Inferior parietal cortex (tissue), 1 donor: ENCODE measurements at regions not wholly inside any gene's neighbourhood (a gene's known extent, or its start where the extent isn't known, plus 50 kb on each side); places are given as distances from the start of the nearest gene placed in this dataset.

Source experiments
- DNase-seq: peaks from one replicate; pipeline ENCODE4 v3.0.0-alpha.2; 2016; ENCODE audit errors: extremely low spot score

DNA sequence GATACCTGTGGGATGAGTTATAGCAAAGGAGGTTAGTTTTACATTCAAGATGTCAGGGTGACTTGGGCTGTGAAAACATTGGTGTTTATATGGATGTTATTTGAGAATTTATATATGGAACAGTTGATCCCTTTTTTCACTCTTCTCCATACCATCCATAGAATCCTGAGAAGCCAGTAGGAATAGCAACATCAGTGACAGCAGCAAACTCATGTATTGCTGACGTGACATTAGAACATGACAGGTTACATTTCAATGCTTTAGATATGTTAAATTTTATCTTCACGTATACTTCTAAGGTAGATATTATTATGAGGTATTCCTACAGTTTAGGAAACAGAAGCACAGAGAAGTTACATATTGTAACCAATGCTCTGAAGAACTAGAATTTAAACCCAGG, 745.2 kb upstream of the GCFC2 start:
- no peak for DNase-seq

DNA sequence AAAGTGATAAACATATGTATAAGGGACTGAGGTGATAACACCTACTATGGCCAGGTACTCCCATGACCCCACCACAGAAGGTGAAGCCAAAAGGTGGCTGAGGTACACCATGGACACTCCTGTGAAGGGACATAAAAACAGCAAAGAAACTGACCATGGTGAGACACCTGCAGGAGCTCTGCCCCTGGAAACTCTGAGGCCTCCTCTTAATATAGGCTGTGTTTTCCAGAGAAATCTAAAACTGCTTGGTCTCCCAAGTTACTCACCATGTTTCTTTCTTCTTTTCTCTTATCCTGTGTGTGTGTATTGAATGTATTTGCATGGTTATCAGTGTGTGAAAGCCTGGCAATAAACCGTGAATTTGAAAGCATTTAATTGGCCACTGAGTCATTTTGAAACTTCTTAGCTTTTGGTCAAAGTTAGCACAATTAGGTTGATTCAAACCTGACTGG, 739.3 kb upstream of the GCFC2 start:
- DNase-seq = no peak

DNA sequence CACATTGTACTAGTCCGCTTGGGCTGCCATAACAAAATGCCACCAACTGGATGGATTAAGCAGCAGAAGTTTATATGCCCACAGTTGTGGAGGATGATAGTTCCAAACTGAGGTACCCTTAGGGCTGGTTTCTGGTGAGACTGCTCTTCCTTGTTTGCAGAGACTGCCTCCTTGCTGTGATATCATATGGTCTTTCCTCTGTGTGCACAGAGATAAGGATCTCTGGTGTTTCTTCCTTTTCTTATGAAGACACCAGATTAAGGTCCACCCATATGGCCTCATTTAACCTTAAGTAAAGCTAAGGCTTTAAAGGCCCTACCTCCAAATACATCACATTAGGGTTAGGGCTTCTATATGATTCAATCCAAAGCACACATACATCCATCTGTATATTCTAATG, 738.2 kb upstream of the GCFC2 start:
- no peak for DNase-seq

DNA sequence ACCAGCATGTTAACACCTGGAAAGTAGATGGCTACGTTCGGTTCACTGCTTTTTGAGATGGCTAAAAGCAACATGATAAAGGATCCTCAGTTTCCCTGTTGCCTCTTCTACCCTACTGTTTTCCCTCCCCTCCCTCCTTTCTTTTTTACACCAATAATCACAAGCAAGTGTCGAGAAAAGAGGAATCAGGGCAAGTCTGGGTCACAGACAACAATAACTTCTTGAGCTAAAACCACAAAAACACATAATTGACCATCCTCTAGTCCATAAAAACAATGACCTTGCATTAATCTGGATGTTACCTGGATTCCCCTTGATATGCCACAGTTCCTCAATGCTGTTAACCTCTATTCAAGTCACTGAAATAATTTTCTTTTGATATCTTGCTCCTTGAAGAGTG, 736.6 kb upstream of the GCFC2 start:
- DNase-seq = no peak

DNA sequence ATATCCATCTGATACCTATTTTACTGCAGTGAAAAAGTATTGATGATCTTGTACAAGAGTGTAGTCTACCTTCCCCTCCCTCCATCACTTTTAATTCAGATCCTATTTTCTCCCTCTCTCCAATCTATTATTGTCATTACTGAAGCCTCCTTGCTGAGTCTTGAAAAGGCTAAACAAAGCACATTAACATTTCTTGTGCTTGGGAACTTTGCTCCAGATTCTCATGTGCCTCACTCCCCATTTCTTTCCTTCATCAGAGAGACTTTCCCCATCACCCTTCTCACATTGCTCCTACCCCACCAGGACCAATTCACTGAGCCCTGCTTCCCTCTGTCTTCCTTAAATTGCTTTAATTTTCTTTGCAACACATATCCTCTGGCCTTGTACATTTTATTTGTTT, 736.2 kb upstream of the GCFC2 start:
- DNase-seq = no peak

DNA sequence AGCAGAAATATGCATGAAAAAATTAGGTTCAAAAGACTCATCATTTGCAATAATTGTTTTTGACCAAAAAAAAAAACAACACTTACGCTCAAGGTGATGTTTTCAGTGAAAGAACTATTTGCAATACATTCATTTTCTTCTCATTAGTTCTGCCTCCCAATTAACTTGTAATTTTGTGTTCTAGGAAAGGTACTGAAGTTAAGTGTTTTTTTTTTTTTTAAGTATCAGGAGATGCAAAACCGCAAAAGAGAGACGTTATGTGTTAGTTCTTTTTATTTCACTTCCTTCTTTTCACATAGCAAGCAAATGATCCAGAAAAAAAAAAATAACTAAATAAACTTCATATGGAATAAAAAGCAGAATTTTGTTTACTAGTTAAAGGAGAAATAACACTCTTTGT, 735.2 kb upstream of the GCFC2 start:
- no peak for DNase-seq

DNA sequence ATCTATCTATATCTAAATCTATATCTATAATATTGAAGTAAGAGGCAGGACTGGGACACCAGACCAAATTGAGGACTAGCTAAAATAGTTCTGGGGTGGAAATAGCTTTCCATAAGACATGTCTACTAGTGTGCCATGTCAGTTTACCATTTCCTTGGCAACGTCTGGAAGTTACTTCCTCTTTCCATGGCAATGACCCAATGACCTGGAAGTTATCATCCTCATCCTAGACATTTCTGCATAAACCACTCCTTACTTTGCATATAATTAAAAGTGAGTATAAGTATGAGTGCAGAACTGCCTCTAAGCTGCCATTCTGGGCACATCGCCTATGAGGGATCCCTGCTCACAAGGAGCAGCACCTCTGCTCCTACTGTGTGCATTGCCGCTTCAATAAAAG, 734.0 kb upstream of the GCFC2 start:
- DNase-seq = no peak

DNA sequence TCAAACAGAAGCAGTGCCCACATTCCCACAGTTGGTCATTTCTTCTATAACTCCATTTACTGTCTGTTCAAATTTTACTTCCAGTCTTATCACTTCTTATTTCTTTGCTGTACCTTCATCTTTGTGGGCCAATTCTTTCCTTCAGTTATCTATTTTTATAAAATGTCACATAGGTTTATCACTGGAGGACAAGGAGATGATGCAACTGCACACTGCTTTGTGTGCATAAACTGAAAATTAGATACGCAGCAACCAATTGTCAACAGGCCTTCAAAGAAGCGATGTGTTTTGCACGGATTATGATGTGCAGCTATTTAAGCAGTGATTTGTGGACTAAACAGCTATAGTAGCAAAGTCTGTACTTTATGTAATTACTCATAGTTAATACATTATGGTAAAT, 726.8 kb upstream of the GCFC2 start:
- DNase-seq = no peak

DNA sequence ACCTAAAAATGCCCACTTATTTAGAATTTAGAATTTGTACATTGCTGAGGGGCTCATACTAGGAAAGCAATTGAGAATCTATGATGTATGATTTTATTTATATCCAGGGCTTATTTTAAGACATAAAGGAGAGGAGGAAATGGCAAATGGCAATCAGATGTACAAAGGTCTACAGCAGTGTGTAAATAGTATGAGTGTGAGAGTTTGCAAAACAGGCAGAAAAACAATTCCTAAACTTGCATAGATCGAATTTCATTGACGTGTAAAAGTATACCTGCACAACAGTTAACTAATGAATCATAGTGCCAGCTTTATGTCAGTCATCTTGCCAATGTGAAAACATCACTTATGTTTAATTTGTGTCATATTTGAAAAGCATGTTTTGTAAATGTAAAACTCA, 718.7 kb upstream of the GCFC2 start:
- DNase-seq = no peak

DNA sequence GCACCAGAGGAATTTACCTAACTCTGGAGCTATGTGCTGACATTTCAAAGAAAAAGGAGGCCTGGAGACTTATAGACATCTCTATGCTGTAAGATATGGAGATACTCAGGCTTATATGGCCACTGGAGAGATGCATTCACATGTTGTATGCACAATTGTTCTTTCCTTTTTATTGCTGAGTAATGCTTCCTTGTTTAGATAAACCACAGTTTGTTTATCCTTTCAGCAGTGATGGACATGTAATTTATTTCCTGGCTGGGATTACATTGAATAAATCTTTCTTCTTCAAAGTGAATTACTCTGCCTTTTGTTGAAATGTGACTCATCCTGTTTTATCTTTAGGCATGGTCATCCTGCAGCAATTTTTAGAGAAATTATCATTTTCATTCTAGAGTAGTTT, 716.7 kb upstream of the GCFC2 start:
- no peak for DNase-seq

DNA sequence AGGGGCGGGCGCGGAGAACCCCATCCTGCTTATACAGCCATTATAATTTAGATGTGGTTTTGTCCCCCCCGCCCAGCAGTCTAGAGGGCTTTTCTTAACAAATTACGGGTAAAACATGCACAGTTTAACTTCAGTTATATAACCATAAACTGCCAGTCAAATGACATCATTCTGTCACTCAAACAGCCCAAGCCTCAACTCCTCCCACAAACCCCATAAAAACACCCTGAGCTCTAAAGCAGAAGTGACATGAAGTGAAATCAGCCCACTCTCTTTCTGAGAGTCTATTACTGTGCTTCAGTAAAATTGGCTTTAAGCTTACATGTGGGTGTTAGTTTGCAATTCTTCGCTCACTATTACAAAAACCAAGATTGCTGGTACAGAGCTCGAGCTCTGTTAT, 705.1 kb upstream of the GCFC2 start:
- peak; percentile 17 for DNase-seq

DNA sequence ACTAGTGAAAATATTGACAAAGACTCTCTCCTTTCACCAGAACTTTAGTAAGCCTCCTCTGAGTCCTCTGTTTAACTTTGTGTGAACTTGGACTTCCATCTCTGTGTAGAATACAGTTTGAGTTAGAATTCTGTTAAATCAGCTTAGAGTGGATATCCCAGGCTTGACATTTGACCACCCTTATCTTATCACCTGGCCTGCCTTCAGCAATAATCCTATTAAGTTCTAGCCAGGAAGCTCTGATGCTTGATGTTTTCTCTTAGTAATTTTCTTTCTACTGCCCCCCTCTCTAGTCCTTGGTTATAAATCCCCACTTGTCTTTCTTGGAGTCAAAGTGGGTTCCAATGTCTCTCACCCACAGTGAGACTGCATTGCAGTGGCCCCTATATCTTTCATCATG, 702.7 kb upstream of the GCFC2 start:
- no peak for DNase-seq

DNA sequence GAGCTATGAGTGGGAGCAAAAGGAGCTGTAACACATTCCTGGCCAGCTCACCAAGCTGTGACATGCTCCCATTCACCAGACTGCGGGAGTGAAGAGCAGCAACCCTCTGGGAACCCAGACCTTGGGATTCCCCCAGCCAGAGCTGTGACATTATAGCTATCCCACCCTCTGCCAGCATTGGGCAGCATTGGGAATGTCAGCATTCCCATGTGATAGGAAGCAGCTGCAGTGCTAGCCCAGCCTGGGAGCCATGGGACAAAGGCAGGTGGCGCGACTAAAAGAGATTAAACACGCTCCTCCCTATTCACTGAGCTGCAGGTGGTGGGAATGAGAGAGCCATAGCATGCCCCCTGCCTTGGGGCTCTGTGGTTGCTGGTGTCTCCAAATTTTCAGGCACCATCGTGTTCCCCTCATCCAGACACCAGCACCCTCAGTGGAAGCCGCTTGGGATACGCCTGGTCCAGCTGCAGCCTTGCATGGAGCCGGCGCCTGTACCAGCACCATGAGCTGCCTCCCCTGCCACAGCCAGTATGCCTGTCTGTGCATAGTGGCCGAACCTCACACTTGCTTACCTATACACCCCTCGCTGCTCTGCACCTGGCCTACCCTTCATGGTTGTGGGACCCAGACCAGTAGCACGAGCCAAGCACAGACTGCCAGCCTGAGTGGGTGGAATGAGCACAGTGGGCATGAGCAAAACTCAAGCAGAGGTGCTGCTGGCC, 695.6 kb upstream of the GCFC2 start:
- DNase-seq = no peak

DNA sequence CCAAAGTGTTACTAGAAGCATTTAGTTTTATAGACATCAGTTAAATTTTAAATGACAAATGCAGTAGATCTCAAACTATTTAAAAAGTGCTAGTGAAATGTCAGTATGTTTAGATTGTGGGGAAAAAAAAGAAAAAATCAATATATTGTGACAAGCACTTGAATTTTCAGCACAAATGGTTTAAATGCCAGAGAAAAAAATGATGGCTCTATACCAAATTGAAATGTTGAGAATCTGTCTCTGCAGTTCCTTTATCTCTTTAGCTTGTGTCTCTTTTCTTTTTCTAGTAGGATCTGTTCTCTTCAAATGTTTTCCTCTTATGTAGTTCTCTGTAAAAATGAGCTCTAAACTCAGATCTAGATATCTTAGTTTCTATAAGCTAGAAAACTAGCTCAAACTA, 682.6 kb upstream of the GCFC2 start:
- no peak for DNase-seq

DNA sequence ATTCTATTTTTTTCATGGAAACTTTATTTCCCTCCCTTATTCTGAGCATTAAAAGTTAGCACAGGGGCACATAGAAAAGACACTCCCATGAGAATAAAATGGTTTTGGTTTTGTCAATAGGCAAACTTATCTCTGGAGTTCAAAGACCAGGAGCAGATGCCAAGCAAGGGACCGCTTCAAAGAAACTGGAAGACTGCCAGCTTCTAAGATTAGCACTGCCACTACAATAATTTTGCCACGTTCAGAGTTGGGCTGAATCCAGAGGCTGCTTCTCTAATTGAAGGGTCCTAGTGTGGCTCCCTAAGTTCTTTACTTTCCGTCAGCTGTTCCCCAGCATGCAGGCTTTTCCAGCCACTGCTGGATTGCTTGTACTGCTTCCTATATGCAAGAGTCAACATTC, 681.0 kb upstream of the GCFC2 start:
- no peak for DNase-seq

DNA sequence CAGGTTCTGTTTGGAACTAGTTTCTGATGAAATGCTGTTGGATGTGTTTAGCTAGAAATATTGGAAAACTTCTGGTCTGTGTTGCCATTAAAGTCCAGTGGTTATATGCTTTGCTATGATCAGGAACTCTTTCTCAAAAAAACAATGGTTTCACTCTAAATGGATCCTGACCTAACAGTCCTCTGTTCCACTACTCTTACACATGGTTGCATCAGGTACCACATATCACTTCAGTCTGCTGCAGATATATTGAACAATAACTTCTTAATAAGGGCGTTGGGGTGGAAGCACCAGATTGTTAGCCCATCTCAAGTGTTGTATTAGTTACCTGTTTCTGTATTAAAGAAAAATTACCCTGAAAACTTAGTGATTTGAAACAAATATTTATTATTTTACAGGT, 676.6 kb upstream of the GCFC2 start:
- DNase-seq = no peak

DNA sequence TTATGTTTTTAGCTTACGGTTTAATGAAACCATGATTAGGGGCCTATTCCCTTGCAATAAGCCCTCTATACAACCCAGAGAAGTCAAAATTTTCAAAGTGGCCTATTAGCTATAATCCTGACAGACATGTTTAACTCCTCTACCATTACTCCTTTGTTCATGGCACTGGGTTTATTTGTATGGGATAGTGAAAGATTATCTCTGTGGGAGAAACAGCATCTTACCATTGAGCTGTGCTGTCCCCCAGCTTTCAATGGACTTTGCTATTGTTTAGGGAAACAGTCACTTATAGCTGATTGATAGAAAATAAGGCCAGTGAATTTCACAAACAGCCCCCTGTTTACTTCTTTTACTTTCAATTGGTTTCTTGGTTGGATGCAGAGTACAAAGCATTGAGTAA, 675.2 kb upstream of the GCFC2 start:
- no peak for DNase-seq

DNA sequence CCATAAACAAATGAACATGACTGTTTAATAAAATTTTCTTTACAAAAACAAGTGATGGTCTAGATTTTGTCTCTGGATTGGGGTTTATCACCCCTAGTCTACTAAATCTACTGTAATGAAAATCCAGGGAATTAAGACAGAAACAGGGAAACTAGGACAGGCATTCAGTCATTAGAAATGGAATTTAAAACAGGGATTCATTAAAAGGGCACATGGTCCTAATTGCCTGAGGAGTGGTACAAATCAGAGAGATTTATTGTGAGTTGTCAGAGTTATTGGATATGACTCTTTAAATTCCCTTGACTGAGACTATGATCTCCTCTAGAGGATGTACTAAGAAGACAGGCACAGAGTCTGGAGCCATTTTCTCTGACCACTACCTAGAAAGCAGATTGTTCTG, 670.9 kb upstream of the GCFC2 start:
- no peak for DNase-seq

DNA sequence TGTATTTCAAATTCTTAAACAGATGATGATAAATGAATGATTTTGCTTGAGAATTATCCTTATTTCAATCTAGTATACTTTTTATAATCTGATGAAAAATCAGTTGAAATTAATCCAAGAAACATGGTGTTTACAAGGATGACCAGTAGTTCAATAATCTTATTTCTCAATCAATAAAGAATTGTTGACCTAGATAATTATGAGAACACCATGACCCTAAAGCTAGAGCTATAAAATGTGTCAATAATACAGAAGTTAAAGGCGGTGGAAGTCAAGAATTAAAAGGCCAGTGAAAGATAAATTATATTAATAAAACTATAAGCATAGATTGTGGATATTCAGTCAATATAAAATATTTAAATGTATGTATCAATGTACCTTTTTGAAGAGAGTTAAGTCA, 667.4 kb upstream of the GCFC2 start:
- DNase-seq = no peak

DNA sequence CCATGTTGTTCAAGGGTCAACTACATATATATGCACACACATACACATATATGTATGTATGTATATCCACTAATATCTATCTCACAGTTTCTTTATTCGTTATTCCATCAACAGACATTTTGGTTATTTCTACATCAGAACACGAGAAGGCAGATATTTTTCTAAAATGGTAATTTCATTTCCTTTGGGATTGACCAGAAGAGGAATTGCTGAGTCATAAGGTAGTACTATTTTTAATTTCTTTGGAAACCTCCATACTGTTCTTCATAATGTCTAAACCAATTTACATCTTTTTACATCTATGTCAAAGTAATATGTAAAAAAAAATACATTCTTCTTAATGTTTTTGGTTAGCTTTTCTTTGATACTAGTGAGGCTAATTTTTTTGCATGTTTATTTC, 630.7 kb upstream of the GCFC2 start:
- DNase-seq = no peak

DNA sequence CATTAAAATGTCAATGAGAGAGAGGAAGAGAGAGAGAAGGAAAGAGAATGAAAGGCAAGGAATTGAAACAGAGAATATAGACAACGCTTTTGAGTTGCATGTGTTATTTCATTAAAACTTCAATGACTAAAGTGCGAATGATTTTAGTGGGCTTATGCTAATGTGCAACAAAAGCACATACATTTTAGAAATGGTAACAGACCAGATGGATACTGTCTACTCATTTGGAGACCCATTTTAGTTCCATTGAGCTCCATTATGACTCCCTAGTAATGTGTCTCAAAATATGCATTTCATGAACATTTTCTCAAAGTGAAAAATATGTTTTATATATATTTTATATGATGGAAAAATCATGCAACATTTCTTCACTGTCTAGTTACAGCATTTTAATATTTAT, 622.2 kb upstream of the GCFC2 start:
- DNase-seq = no peak

DNA sequence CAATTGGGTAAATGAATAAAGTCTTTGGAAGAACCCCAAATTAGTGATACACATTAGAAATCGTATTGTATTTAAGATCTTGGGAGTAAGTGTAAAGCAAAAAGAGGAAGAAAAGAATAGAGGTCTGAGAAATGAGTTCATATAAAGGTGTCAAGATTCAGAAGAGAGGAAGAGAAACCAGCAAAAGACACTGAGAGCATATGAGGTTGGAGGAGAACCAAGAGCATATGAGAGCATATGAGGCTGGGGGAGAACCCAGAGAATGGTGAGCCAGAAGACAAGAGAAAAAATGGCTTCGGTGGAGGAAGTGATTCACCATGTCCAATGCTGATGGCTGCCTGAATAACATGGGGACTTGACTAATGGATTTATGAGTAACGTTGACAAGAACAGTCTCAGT, 620.1 kb upstream of the GCFC2 start:
- no peak for DNase-seq

DNA sequence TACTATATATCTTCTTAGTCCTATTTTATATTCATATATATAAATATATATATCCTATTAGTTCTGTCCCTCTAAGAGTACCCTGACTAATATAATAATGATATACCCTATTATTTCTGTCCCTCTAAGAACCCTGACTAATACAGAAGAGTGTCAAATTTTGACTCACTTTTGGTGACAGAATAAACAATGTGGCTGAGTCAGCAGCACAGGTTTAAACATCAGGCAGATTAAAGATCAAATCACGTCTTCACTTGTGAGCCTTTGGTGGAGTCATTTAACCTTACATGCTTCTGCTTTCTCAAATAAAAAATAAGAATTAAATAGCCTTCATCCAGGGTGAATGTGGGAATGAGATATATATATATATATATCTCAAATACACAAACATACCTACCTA, 615.9 kb upstream of the GCFC2 start:
- no peak for DNase-seq

DNA sequence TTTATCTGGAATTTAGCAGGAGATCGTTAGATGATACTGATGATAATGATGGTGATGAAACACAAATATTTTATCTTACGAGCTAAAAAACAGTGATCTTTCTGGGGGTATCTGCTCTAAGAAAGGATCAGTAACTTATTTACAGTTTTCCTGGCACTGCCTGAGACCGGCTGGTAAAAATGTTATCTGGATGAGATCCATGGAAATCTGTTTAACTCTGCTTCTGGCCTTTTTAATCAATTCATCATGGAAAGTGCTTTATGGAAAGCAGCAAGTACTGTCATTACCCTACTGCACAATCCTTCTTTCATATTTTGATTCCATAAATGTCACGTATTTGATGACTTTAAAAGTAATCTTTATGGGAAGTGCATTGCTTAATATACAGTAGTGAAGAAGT, 612.7 kb upstream of the GCFC2 start:
- DNase-seq = no peak
